PC-3 (cell line): ENCODE measurements at regions not wholly inside any gene's neighbourhood (a gene's known extent, or its start where the extent isn't known, plus 50 kb on each side); places are given as distances from the start of the nearest gene placed in this dataset.

Experiments
- ATAC-seq: fragments of 200-7000 bp; cut with Tn5 transposase; 2 replicates; pipeline ENCODE4 v1.9.1; 2020; ENCODE audit warnings: mild to moderate bottlenecking, moderate library complexity
- BruUV-seq: library from RNA; stranded (reverse); fragments of 400-500 nt; replicated peaks from 2 replicates; lab custom pipeline; 2021; lab: Mats Ljungman, UMichigan
- CTCF ChIA-PET: fragments of 300-600 bp; sonication (Branson Sonifier 250); formaldehyde crosslinking; loops from one replicate; lab custom pipeline; 2022; ENCODE audit warnings: antibody characterized with exemption; lab: Charles Lee
- POLR2A ChIA-PET: fragments of 300-600 bp; sonication (Branson Sonifier 250); formaldehyde crosslinking; loops from one replicate; lab custom pipeline; 2022; ENCODE audit warnings: antibody characterized with exemption; ENCODE audit not compliant: unreplicated experiment; lab: Charles Lee
- DNase-seq: peaks from one replicate; pipeline ENCODE4 v3.0.0-alpha.2; 2015
- H2AFZ ChIP-seq: fragments of 300-600 bp; sonication (generic); 2 replicates; pipeline ENCODE4 v1.6.0; 2016; ENCODE audit warnings: antibody characterized with exemption, low read length
- H3F3A ChIP-seq: fragments of 300-600 bp; sonication (generic); one replicate; pipeline ENCODE4 v1.6.0; 2017; ENCODE audit warnings: antibody characterized with exemption, low read length, control low read depth, mild to moderate bottlenecking; ENCODE audit not compliant: unreplicated experiment
- H3K27ac ChIP-seq: fragments of 300-600 bp; sonication (generic); 2 replicates; pipeline ENCODE4 v1.5.1; 2016; ENCODE audit warnings: mild to moderate bottlenecking, low read length
- H3K27me3 ChIP-seq: fragments of 300-600 bp; sonication (generic); 2 replicates; pipeline ENCODE4 v1.6.1; 2016; ENCODE audit warnings: low read length, mixed read lengths
- H3K36me3 ChIP-seq: fragments of 300-600 bp; sonication (generic); 2 replicates; pipeline ENCODE4 v1.6.1; 2016; ENCODE audit warnings: low read depth, mixed run types, low read length, mixed read lengths
- H3K4me1 ChIP-seq: fragments of 300-600 bp; sonication (generic); 2 replicates; pipeline ENCODE4 v1.5.1; 2016; ENCODE audit warnings: low read length; ENCODE audit not compliant: insufficient read depth
- H3K4me2 ChIP-seq: fragments of 300-600 bp; sonication (generic); 2 replicates; pipeline ENCODE4 v1.6.0; 2016; ENCODE audit warnings: low read length
- H3K4me3 ChIP-seq: fragments of 300-600 bp; sonication (generic); 2 replicates; pipeline ENCODE4 v1.5.1; 2016; ENCODE audit warnings: mild to moderate bottlenecking, low read length, mixed read lengths
- H3K79me2 ChIP-seq: fragments of 300-600 bp; sonication (generic); 2 replicates; pipeline ENCODE4 v1.6.1; 2017; ENCODE audit warnings: low read length, mixed read lengths
- H3K9ac ChIP-seq: fragments of 300-600 bp; sonication (generic); 2 replicates; pipeline ENCODE4 v1.6.0; 2016; ENCODE audit warnings: mild to moderate bottlenecking, low read length
- H3K9me2 ChIP-seq: fragments of 300-600 bp; sonication (generic); replicated peaks from 2 replicates; pipeline ENCODE4 v1.6.1; 2016; ENCODE audit warnings: mixed run types, low read length, mixed read lengths
- H3K9me3 ChIP-seq: fragments of 300-600 bp; sonication (generic); 2 replicates; pipeline ENCODE4 v1.6.1; 2016; ENCODE audit warnings: low read length, mixed read lengths
- H4K20me1 ChIP-seq: fragments of 300-600 bp; sonication (generic); 2 replicates; pipeline ENCODE4 v1.6.1; 2016; ENCODE audit warnings: low read length, mixed read lengths
- CTCF ChIP-seq: fragments of 300-600 bp; sonication (generic); conservative IDR thresholded peaks from 2 replicates; pipeline ENCODE4 v1.5.1; 2017; ENCODE audit warnings: antibody characterized with exemption, low read depth, mild to moderate bottlenecking, low read length
- EZH2 ChIP-seq: fragments of 300-600 bp; sonication (generic); IDR thresholded peaks from one replicate; pipeline ENCODE4 v1.6.1; 2017; ENCODE audit warnings: antibody characterized with exemption, mild to moderate bottlenecking, low read length; ENCODE audit not compliant: unreplicated experiment
- EZH2phosphoT487 ChIP-seq: fragments of 300-600 bp; sonication (generic); IDR thresholded peaks from 2 replicates; pipeline ENCODE4 v1.6.1; 2018; ENCODE audit warnings: mild to moderate bottlenecking, antibody characterized with exemption, low read length, borderline replicate concordance
- intact Hi-C: fragments of 100-400 bp; cut with micrococcal nuclease; formaldehyde crosslinking; loops from 2 replicates; pipeline ENCODE4 v1.9.0; 2023

- Histone ChIP-seq H3K9me3 (no peaks in the 10 kb centered on the region), H3K79me2 (no peaks in the 10 kb centered on the region), H3K4me3 (no peak overlapping the region), H3K4me2 (no peak overlapping the region), H3K27me3 (no peaks in the 10 kb centered on the region), H2AFZ (no peak overlapping the region), H3K9ac (no peak overlapping the region), H4K20me1 (no peaks in the 10 kb centered on the region), H3K27ac (no peak overlapping the region), H3K36me3 (no peaks in the 10 kb centered on the region), H3F3A (no peaks in the 10 kb centered on the region), H3K4me1 (no peaks in the 10 kb centered on the region), H3K9me2 (no peaks in the 10 kb centered on the region)
- no TSS peak for BruUV-seq
- no peak for ATAC-seq
- DNase-seq: no peak
- TF ChIP-seq EZH2 (no peak), EZH2phosphoT487 (no peak), CTCF (no peak)
- intact Hi-C loops: no loop called here
- ChIA-PET CTCF (no interaction called here), POLR2A (no interaction called here)
Measured at GRCh38 chr16:62391940-62392339, 355.7 kb upstream of the CDH8 start.

GRCh38 chr16:62391134-62391533 lies 354.9 kb upstream of the CDH8 start:
- no peak overlapping the region for H2AFZ ChIP-seq
- H3K9me3 ChIP-seq: no peaks in the 10 kb centered on the region
- H3K27ac ChIP-seq: no peak overlapping the region
- H3K9ac ChIP-seq: no peak overlapping the region
- H3K79me2 ChIP-seq: no peaks in the 10 kb centered on the region
- no peaks in the 10 kb centered on the region for H3K9me2 ChIP-seq
- H3F3A ChIP-seq: no peaks in the 10 kb centered on the region
- H3K4me1 ChIP-seq: no peaks in the 10 kb centered on the region
- no peaks in the 10 kb centered on the region for H3K36me3 ChIP-seq
- ChIA-PET CTCF (no interaction called here), POLR2A (no interaction called here)
- ATAC-seq (no peak), DNase-seq (no peak)
- no peak for TF ChIP-seq EZH2phosphoT487
- TF ChIP-seq CTCF: no peak
- no peak for TF ChIP-seq EZH2
- H3K4me3 ChIP-seq: no peak overlapping the region
- no peaks in the 10 kb centered on the region for H4K20me1 ChIP-seq
- no peaks in the 10 kb centered on the region for H3K27me3 ChIP-seq
- intact Hi-C loops: no loop called here
- no TSS peak for BruUV-seq
- H3K4me2 ChIP-seq: no peak overlapping the region

GRCh38 chr16:62390214-62390613 lies 354.0 kb upstream of the CDH8 start:
- no peaks in the 10 kb centered on the region for H3K9me2 ChIP-seq
- no peaks in the 10 kb centered on the region for H3K36me3 ChIP-seq
- TF ChIP-seq EZH2phosphoT487 (no peak), EZH2 (no peak), CTCF (no peak)
- no peaks in the 10 kb centered on the region for H3K27me3 ChIP-seq
- CTCF ChIA-PET: no interaction called here
- no peaks in the 10 kb centered on the region for H3K79me2 ChIP-seq
- H3K9me3 ChIP-seq: no peaks in the 10 kb centered on the region
- DNase-seq: no peak
- no peaks in the 10 kb centered on the region for H3F3A ChIP-seq
- no peak overlapping the region for H3K4me2 ChIP-seq
- BruUV-seq: no TSS peak
- H4K20me1 ChIP-seq: no peaks in the 10 kb centered on the region
- no peaks in the 10 kb centered on the region for H3K4me1 ChIP-seq
- intact Hi-C loops: no loop called here
- H2AFZ ChIP-seq: no peak overlapping the region
- H3K4me3 ChIP-seq: no peak overlapping the region
- no peak for ATAC-seq
- H3K27ac ChIP-seq: no peak overlapping the region
- H3K9ac ChIP-seq: no peak overlapping the region
- POLR2A ChIA-PET: no interaction called here
